Large intestine (tissue), 3 donors: ENCODE measurements at regions not wholly inside any gene's neighbourhood (a gene's known extent, or its start where the extent isn't known, plus 50 kb on each side); places are given as distances from the start of the nearest gene placed in this dataset.
"Not testable (repeated sequence)": the region's sequence is repeated elsewhere in the genome, so short reads cannot be mapped to it uniquely, and the experiment has no call there.

Experiments used
- DNase-seq, 2 donors: peaks; one replicate each; pipeline versions ENCODE4 v3.0.0 to v3.0.0-alpha.2; 2013
- H3K27ac ChIP-seq: one replicate; pipeline ENCODE4 v1.5.1; 2013; ENCODE audit warnings: low read length
- H3K27me3 ChIP-seq: 2 replicates; pipeline ENCODE4 v1.6.1; 2013; ENCODE audit warnings: low read length; ENCODE audit not compliant: control insufficient read depth, insufficient read depth
- H3K36me3 ChIP-seq: 2 replicates; pipeline ENCODE4 v1.6.1; 2013; ENCODE audit warnings: low read length; ENCODE audit not compliant: control insufficient read depth, insufficient read depth
- H3K4me1 ChIP-seq: one replicate; pipeline ENCODE4 v1.6.1; 2013; ENCODE audit warnings: low read length; ENCODE audit not compliant: control insufficient read depth, insufficient read depth
- H3K4me3 ChIP-seq: one replicate; pipeline ENCODE4 v1.5.1; 2013; ENCODE audit warnings: low read length
- H3K9me3 ChIP-seq: one replicate; pipeline ENCODE4 v1.6.1; 2013; ENCODE audit warnings: mild to moderate bottlenecking, low read depth, low read length, moderate library complexity; ENCODE audit not compliant: control insufficient read depth
- WGBS: methylation state at CpG from one replicate; pipeline ENCODE4 v1.1.5; 2013; ENCODE audit warnings: low lambda C conversion rate; ENCODE audit not compliant: insufficient coverage; 5-methylcytosine and 5-hydroxymethylcytosine counted together

- not testable (repeated sequence) for H3K27me3 ChIP-seq, H3K4me3 ChIP-seq, H3K9me3 ChIP-seq, DNase-seq, H3K27ac ChIP-seq, H3K36me3 ChIP-seq, H3K4me1 ChIP-seq
- no CpG with 5 or more reads among the region's 3 CpGs for WGBS
Measured at GRCh38 chr9:63335286-63335685, 1949.7 kb downstream of the FOXD4L5 start.

- not testable (repeated sequence) for H3K4me3 ChIP-seq, H3K9me3 ChIP-seq, DNase-seq, H3K27me3 ChIP-seq, H3K4me1 ChIP-seq, H3K36me3 ChIP-seq, H3K27ac ChIP-seq
- no CpG with 5 or more reads among the region's 4 CpGs for WGBS
Measured at GRCh38 chr9:63334187-63334586, 1950.8 kb downstream of the FOXD4L5 start.

- not testable (repeated sequence) for H3K4me3 ChIP-seq, H3K4me1 ChIP-seq, DNase-seq, H3K9me3 ChIP-seq, H3K27me3 ChIP-seq, H3K36me3 ChIP-seq, H3K27ac ChIP-seq
- no CpG with 5 or more reads among the region's 3 CpGs for WGBS
Measured at GRCh38 chr9:63333083-63333482, 1951.9 kb downstream of the FOXD4L5 start.

- no CpG with 5 or more reads among the region's 6 CpGs for WGBS
- DNase-seq = not testable (repeated sequence)
Measured at GRCh38 chr9:63328313-63328712, 1956.7 kb downstream of the FOXD4L5 start.

GRCh38 chr9:63327211-63327610, 1957.8 kb downstream of the FOXD4L5 start:
- H3K27me3 ChIP-seq, H3K4me3 ChIP-seq, H3K27ac ChIP-seq, H3K36me3 ChIP-seq, DNase-seq, H3K9me3 ChIP-seq, H3K4me1 ChIP-seq: not testable (repeated sequence)
- WGBS = no CpG with 5 or more reads among the region's 3 CpGs

More at GRCh38 chr9:63328313-63328712, 1956.7 kb downstream of the FOXD4L5 start:
- H3K27ac ChIP-seq, H3K36me3 ChIP-seq, H3K4me3 ChIP-seq, H3K27me3 ChIP-seq, H3K4me1 ChIP-seq, H3K9me3 ChIP-seq: not testable (repeated sequence)

GRCh38 chr9:63326665-63327064, 1958.3 kb downstream of the FOXD4L5 start:
- no CpG with 5 or more reads among the region's 9 CpGs for WGBS
- not testable (repeated sequence) for DNase-seq

GRCh38 chr9:63325696-63326095, 1959.3 kb downstream of the FOXD4L5 start:
- H3K4me1 ChIP-seq, DNase-seq, H3K4me3 ChIP-seq, H3K9me3 ChIP-seq, H3K27me3 ChIP-seq, H3K27ac ChIP-seq, H3K36me3 ChIP-seq: not testable (repeated sequence)
- WGBS = 83% methylated on average over 1 of the region's 5 CpGs

More at GRCh38 chr9:63326665-63327064, 1958.3 kb downstream of the FOXD4L5 start:
- not testable (repeated sequence) for H3K9me3 ChIP-seq, H3K27me3 ChIP-seq, H3K36me3 ChIP-seq, H3K4me3 ChIP-seq, H3K4me1 ChIP-seq, H3K27ac ChIP-seq

- H3K4me3 ChIP-seq, H3K27ac ChIP-seq, H3K27me3 ChIP-seq, H3K4me1 ChIP-seq, DNase-seq, H3K9me3 ChIP-seq, H3K36me3 ChIP-seq: not testable (repeated sequence)
- WGBS = no CpG with 5 or more reads among the region's 11 CpGs
Measured at GRCh38 chr9:63318093-63318492, 1966.9 kb downstream of the FOXD4L5 start.

- not testable (repeated sequence) for H3K27me3 ChIP-seq, H3K9me3 ChIP-seq, DNase-seq, H3K27ac ChIP-seq, H3K4me1 ChIP-seq, H3K4me3 ChIP-seq, H3K36me3 ChIP-seq
- WGBS = 100% methylated on average over 2 of the region's 8 CpGs
Measured at GRCh38 chr9:63315387-63315786, 1969.6 kb downstream of the FOXD4L5 start.

- no CpG with 5 or more reads among the region's 14 CpGs for WGBS
- not testable (repeated sequence) for H3K4me1 ChIP-seq, H3K9me3 ChIP-seq, H3K27ac ChIP-seq, H3K4me3 ChIP-seq, H3K27me3 ChIP-seq, DNase-seq, H3K36me3 ChIP-seq
Measured at GRCh38 chr9:63296848-63297247, 1988.2 kb downstream of the FOXD4L5 start.

GRCh38 chr9:63296366-63296765, 1988.6 kb downstream of the FOXD4L5 start:
- not testable (repeated sequence) for H3K9me3 ChIP-seq, H3K36me3 ChIP-seq, H3K4me3 ChIP-seq, H3K27ac ChIP-seq, DNase-seq, H3K4me1 ChIP-seq, H3K27me3 ChIP-seq
- WGBS = no CpG with 5 or more reads among the region's 27 CpGs
